ENCODE measurements at regions not wholly inside any gene's neighbourhood (a gene's known extent, or its start where the extent isn't known, plus 50 kb on each side); places are given as distances from the start of the nearest gene placed in this dataset.

DNA sequence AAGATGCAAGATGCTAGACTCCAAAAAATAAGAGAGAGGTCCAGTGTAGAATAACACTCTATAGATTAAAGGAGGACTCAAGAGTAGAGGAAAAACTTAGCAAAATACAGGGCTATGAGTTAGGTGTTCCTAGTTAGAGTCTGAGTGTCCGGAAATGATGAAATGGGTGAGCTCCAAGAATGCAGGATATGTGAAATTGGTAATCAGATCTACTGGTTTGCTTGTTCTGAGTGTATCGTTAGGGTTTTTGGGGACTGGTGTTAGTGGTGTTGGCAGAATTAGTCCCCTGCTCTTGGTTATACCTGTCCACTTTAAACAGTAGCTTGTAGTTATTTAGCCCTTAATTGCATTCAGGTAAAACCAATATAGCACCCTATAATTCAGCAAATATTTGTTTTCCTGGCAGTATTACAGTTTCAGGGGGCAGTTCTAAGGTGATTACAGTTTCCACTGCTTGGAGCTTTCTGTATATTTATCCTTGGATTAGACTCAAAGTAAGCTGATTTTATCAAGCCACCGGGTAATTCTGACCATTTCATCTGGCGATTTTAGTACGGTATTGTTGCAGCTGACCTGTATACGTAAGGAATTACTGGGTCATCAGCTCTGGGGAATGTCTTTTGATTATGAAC is 332.7 kb downstream of the CHRM3 start:
- TF ChIP-seq, protein P1, sequence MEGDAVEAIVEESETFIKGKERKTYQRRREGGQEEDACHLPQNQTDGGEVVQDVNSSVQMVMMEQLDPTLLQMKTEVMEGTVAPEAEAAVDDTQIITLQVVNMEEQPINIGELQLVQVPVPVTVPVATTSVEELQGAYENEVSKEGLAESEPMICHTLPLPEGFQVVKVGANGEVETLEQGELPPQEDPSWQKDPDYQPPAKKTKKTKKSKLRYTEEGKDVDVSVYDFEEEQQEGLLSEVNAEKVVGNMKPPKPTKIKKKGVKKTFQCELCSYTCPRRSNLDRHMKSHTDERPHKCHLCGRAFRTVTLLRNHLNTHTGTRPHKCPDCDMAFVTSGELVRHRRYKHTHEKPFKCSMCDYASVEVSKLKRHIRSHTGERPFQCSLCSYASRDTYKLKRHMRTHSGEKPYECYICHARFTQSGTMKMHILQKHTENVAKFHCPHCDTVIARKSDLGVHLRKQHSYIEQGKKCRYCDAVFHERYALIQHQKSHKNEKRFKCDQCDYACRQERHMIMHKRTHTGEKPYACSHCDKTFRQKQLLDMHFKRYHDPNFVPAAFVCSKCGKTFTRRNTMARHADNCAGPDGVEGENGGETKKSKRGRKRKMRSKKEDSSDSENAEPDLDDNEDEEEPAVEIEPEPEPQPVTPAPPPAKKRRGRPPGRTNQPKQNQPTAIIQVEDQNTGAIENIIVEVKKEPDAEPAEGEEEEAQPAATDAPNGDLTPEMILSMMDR (IDR thresholded peaks at IDR 0.05; ENCODE audit: low read depth, low read length), result no peak
- no peak for TF ChIP-seq EZH2phosphoT487 (IDR thresholded peaks at IDR 0.05; ENCODE audit: low read depth)
